Neural crest cell (in vitro differentiated cells): ENCODE measurements at regions not wholly inside any gene's neighbourhood (a gene's known extent, or its start where the extent isn't known, plus 50 kb on each side); places are given as distances from the start of the nearest gene placed in this dataset.

Experiments used
- DNase-seq: peaks from one replicate; pipeline ENCODE4 v3.0.0; 2021; ENCODE audit warnings: low read depth, mixed read lengths, low spot score
- H3K27ac Mint-ChIP-seq: one replicate; pipeline ENCODE4 v1.8.0; 2021; ENCODE audit warnings: mild to moderate bottlenecking, mixed read lengths; ENCODE audit not compliant: unreplicated experiment
- H3K27me3 Mint-ChIP-seq: 2 replicates; pipeline ENCODE4 v1.8.0; 2021; ENCODE audit warnings: low read depth, mild to moderate bottlenecking, mixed read lengths
- H3K36me3 Mint-ChIP-seq: 2 replicates; pipeline ENCODE4 v1.8.0; 2021; ENCODE audit warnings: low read depth, mild to moderate bottlenecking, mixed read lengths
- H3K4me1 Mint-ChIP-seq: 2 replicates; pipeline ENCODE4 v1.8.0; 2021; ENCODE audit warnings: mixed read lengths
- H3K4me3 Mint-ChIP-seq: one replicate; pipeline ENCODE4 v1.8.0; 2021; ENCODE audit warnings: mild to moderate bottlenecking, mixed read lengths
- H3K9me3 Mint-ChIP-seq: 2 replicates; pipeline ENCODE4 v1.8.0; 2021; ENCODE audit warnings: mixed read lengths
- TF ChIP-seq, protein P1 (sequence below): fragments of 200-600 bp; sonication (generic); conservative IDR thresholded peaks from 2 replicates; pipeline ENCODE4 v1.5.0; 2021; ENCODE audit warnings: antibody characterized with exemption, mild to moderate bottlenecking

GRCh38 chrX:26414534-26414933, 198.6 kb downstream of the MAGEB5 start:
- Mint-ChIP-seq H3K4me3 (no peak overlapping the region), H3K4me1 (no peaks in the 10 kb centered on the region), H3K9me3 (peaks cover 4% of the 10 kb centered on the region), H3K36me3 (no peaks in the 10 kb centered on the region), H3K27ac (no peak overlapping the region), H3K27me3 (no peaks in the 10 kb centered on the region)
- TF ChIP-seq, protein P1, sequence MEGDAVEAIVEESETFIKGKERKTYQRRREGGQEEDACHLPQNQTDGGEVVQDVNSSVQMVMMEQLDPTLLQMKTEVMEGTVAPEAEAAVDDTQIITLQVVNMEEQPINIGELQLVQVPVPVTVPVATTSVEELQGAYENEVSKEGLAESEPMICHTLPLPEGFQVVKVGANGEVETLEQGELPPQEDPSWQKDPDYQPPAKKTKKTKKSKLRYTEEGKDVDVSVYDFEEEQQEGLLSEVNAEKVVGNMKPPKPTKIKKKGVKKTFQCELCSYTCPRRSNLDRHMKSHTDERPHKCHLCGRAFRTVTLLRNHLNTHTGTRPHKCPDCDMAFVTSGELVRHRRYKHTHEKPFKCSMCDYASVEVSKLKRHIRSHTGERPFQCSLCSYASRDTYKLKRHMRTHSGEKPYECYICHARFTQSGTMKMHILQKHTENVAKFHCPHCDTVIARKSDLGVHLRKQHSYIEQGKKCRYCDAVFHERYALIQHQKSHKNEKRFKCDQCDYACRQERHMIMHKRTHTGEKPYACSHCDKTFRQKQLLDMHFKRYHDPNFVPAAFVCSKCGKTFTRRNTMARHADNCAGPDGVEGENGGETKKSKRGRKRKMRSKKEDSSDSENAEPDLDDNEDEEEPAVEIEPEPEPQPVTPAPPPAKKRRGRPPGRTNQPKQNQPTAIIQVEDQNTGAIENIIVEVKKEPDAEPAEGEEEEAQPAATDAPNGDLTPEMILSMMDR: no peak
- DNase-seq: no peak

DNA sequence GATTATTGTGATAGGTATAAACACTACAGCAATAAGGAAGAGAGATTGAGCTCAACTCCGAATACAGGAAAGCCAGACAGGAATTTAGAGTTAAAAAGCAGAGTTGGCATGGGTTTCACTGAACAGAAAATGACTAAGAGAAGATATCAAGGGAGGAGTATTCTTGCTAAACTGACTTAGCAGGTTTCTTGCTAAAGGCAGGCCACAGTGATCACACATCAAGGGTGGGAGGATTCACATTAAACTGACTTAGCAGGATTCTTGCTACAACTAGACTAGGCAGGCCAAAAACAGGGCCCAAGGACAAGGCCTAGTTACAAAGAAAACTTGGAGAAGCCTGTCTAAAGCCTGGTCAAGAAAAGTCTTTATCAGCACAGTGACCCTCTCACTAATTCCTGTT, 195.1 kb downstream of the MAGEB5 start:
- H3K4me1 Mint-ChIP-seq: no peaks in the 10 kb centered on the region
- no peak overlapping the region for H3K4me3 Mint-ChIP-seq
- no peak overlapping the region for H3K27ac Mint-ChIP-seq
- H3K36me3 Mint-ChIP-seq: no peaks in the 10 kb centered on the region
- TF ChIP-seq, protein P1: no peak
- no peaks in the 10 kb centered on the region for H3K27me3 Mint-ChIP-seq
- DNase-seq: no peak
- H3K9me3 Mint-ChIP-seq: no peaks in the 10 kb centered on the region

DNA sequence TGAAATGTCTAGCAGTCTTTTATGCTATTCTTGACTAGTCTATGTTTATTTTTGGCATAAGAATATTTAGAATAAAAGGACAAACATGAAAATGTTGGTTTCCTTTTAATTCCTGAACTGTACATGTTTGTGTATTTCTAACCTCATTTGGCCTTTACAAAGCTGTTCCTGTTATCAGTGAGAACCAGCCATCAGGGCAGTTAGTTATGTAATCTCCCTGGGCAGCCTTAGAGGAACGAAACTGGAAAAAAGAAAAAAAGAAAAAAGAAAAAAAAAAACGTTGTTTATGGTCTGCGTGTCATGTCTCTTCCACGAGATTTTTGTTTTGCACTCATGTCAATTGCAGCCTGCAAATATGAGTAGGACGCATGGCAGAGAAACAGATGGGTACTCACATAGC, 193.7 kb downstream of the MAGEB5 start:
- DNase-seq: no peak
- no peaks in the 10 kb centered on the region for H3K4me1 Mint-ChIP-seq

DNA sequence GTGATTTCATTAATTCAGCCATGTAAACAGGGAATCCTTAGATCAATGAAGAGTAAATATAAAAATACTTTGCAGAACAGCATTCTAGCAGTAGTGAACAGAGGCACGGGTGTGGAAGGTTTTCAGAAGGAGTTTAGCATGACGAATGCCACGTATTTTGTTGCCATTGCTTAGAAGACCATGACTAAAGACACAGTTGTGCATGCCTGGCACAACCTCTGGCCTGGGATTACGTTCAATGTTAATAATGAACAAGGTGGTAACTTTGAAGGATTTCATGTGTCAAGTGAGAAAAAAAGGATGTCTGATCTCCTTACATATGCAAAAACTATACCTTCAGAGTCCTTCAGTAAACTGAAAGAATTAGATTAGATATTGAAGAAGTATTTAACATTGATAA, 171.9 kb downstream of the MAGEB5 start:
- Mint-ChIP-seq H3K4me1 (no peaks in the 10 kb centered on the region), H3K27me3 (no peaks in the 10 kb centered on the region), H3K36me3 (no peaks in the 10 kb centered on the region), H3K9me3 (peaks cover 2% of the 10 kb centered on the region), H3K27ac (no peak overlapping the region), H3K4me3 (no peak overlapping the region)
- DNase-seq: no peak
- TF ChIP-seq, protein P1: no peak

More for the DNA sequence above, 193.7 kb downstream of the MAGEB5 start:
- no peak overlapping the region for H3K4me3 Mint-ChIP-seq
- H3K27me3 Mint-ChIP-seq: no peaks in the 10 kb centered on the region
- TF ChIP-seq, protein P1: no peak
- H3K36me3 Mint-ChIP-seq: no peaks in the 10 kb centered on the region
- H3K27ac Mint-ChIP-seq: no peak overlapping the region
- H3K9me3 Mint-ChIP-seq: no peaks in the 10 kb centered on the region

DNA sequence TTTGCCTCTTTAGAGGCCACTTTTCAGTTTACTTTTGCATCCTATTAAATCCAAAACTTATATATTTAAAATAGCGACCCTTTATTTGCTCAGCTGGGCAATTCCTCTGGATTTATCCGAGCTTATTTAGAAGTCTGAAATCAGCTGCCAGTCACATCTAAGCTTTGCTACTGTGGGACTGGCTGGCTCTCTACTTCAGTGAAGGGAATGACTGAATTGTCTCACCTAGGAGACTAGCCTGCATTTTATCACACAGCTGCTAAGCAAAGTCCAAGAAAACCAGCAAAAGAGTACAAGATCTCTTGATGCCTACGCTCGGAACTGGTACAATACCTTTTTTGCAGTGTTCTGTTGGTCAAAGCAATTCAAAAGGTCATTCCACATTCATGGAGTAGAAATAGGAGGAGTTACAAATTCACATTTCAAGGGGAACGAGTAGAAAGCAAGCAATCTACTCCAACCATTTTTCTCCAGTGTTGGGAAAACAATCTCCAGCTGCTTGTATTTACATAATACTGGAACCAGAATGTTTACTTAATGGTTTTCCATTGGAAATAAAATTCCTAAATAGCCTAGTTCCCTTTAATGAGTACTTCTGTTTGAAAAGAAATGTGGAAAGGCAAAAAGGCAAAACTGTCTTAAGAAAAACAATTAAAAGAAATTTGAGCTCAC, 160.2 kb downstream of the MAGEB5 start:
- Mint-ChIP-seq H3K4me3 (no peak overlapping the region), H3K27ac (no peak overlapping the region)

More for the DNA sequence above, 160.2 kb downstream of the MAGEB5 start:
- no peaks in the 10 kb centered on the region for H3K9me3 Mint-ChIP-seq
- H3K4me1 Mint-ChIP-seq: no peaks in the 10 kb centered on the region
- H3K36me3 Mint-ChIP-seq: no peaks in the 10 kb centered on the region
- DNase-seq: no peak
- TF ChIP-seq, protein P1: no peak
- no peaks in the 10 kb centered on the region for H3K27me3 Mint-ChIP-seq
